Fibroblast of pulmonary artery (primary cell): ENCODE measurements at regions not wholly inside any gene's neighbourhood (a gene's known extent, or its start where the extent isn't known, plus 50 kb on each side); places are given as distances from the start of the nearest gene placed in this dataset.

ENCODE experiments used
- DNase-seq: peaks from one replicate; pipeline ENCODE4 v3.0.0-alpha.2; 2010; ENCODE audit warnings: low read depth
- H3K4me3 ChIP-seq: replicated peaks from 2 replicates; pipeline ENCODE4 v1.5.1; 2011; ENCODE audit warnings: low read depth, mild to moderate bottlenecking, control low read depth, low read length, moderate library complexity
- CTCF ChIP-seq: IDR thresholded peaks from 2 replicates; pipeline ENCODE4 v1.5.1; 2011; ENCODE audit warnings: mild to moderate bottlenecking, control low read depth, low read length, inconsistent platforms; ENCODE audit errors: missing control alignments

DNA sequence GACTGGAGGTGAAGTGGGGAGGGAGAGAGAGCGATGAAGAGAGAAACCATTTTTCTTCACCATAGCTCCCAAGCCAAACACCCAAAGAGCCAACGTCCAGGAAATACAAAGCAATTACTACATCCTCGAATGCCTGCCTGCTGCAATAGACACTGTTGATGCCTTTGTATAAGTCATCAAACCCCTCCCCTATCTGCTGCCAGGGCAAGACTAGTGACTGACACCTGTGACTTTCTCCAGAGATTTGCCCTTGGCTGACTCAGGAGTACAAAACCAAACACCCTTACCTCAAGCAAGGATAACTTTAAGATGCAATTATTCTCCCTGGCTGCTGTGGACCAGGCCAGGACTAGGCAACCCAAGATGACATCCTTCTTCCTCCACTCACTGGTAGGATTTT, 81.8 kb upstream of the RASA1 start:
- H3K4me3 ChIP-seq: no peak overlapping the region
- DNase-seq: no peak
- TF ChIP-seq CTCF: no peak

GRCh38 chr5:87188391-87188790, 79.3 kb upstream of the RASA1 start:
- H3K4me3 ChIP-seq: no peak overlapping the region
- no peak for DNase-seq

DNA sequence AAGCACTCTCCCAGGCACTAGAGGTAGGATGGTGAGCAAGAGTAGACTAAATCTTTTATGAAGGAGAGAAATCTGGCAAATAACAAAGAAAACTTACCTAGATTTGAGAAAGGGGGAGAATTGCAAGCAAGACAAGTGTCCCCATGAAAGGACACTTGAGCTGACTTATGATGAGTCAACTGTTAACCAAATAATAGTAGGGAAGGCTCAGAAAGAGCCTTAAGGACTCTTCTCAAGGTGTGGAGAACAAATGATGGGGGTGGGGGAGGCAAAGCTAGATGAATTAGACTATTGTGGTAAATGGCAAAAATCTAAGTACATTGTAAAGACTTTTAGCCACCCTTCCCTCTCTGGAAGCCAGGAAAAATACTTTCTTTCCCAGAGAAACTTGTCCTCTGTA, 77.6 kb upstream of the RASA1 start:
- DNase-seq: no peak
- TF ChIP-seq CTCF: no peak
- no peak overlapping the region for H3K4me3 ChIP-seq

More at GRCh38 chr5:87188391-87188790, 79.3 kb upstream of the RASA1 start:
- TF ChIP-seq CTCF: no peak

DNA sequence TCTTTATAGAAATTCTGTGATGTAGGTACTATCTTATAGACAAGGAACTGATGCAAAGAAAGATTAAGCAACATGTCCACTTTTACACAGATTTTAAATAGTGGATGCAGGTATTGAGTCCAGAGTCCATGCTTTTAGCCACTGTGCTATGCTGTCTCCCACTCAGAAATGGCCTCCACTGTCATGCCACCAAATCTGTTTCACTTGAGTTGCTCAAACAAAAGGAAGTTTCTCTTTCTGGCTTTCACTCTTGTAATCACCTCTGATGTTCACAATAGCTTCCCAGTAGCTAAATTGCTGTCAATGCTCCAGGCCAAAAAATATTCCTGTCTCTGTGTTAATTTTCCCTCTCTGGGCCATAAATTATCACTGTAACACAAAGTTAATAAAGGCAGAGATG, 77.0 kb upstream of the RASA1 start:
- no peak for TF ChIP-seq CTCF
- no peak overlapping the region for H3K4me3 ChIP-seq
- no peak for DNase-seq

- TF ChIP-seq CTCF: no peak
- no peak for DNase-seq
Measured at GRCh38 chr5:87191645-87192044, 76.0 kb upstream of the RASA1 start.

GRCh38 chr5:87195104-87195591, 72.5 kb upstream of the RASA1 start:
- TF ChIP-seq CTCF: no peak
- H3K4me3 ChIP-seq: no peak overlapping the region
- peak; percentile 88 for DNase-seq

More at GRCh38 chr5:87191645-87192044, 76.0 kb upstream of the RASA1 start:
- no peak overlapping the region for H3K4me3 ChIP-seq

- TF ChIP-seq CTCF: no peak
- DNase-seq: peak; percentile 41
- no peak overlapping the region for H3K4me3 ChIP-seq
Measured at GRCh38 chr5:87195616-87196015, 72.1 kb upstream of the RASA1 start.
